NT2/D1 (cell line): ENCODE measurements at regions not wholly inside any gene's neighbourhood (a gene's known extent, or its start where the extent isn't known, plus 50 kb on each side); places are given as distances from the start of the nearest gene placed in this dataset.

Source experiments
- DNase-seq: peaks from one replicate; pipeline ENCODE4 v3.0.0-alpha.2; 2011; ENCODE audit warnings: low read depth, low spot score
- H3K27me3 ChIP-seq: 2 replicates; pipeline ENCODE4 v1.6.0; 2011; ENCODE audit warnings: mild to moderate bottlenecking; ENCODE audit not compliant: insufficient read length, insufficient read depth
- H3K36me3 ChIP-seq: 2 replicates; pipeline ENCODE4 v1.6.1; 2011; ENCODE audit warnings: mild to moderate bottlenecking, low read length, mixed read lengths; ENCODE audit not compliant: insufficient read depth, insufficient read length
- H3K4me1 ChIP-seq: 2 replicates; pipeline ENCODE4 v1.5.1; 2011; ENCODE audit not compliant: insufficient read depth, insufficient read length
- H3K4me3 ChIP-seq: 2 replicates; pipeline ENCODE4 v1.5.1; 2011; ENCODE audit warnings: low read depth; ENCODE audit not compliant: insufficient read length
- H3K9ac ChIP-seq: 2 replicates; pipeline ENCODE4 v1.6.0; 2011; ENCODE audit warnings: low read depth; ENCODE audit not compliant: insufficient read length
- H3K9me3 ChIP-seq: 2 replicates; pipeline ENCODE4 v1.5.1; 2011; ENCODE audit warnings: mild to moderate bottlenecking, low read length; ENCODE audit not compliant: insufficient read depth
- SUZ12 ChIP-seq: IDR thresholded peaks from 2 replicates; pipeline ENCODE4 v1.6.1; 2011; ENCODE audit not compliant: insufficient read length, insufficient read depth; ENCODE audit errors: extremely low read depth
- YY1 ChIP-seq: IDR thresholded peaks from 2 replicates; pipeline ENCODE4 v1.6.1; 2011; ENCODE audit not compliant: insufficient read length, insufficient read depth
- ZNF274 ChIP-seq: IDR thresholded peaks from 2 replicates; pipeline ENCODE4 v1.6.1; 2011; ENCODE audit warnings: mild to moderate bottlenecking, low read depth, low read length

GRCh38 chr21:28148400-28149064 lies 844.1 kb downstream of the LTN1 start:
- Histone ChIP-seq H3K4me3 (no peak overlapping the region), H3K36me3 (no peaks in the 10 kb centered on the region), H3K4me1 (peaks cover 2% of the 10 kb centered on the region), H3K9me3 (no peaks in the 10 kb centered on the region), H3K9ac (no peak overlapping the region), H3K27me3 (no peaks in the 10 kb centered on the region)
- TF ChIP-seq SUZ12 (no peak), ZNF274 (no peak), YY1 (no peak)
- no peak for DNase-seq

- Histone ChIP-seq H3K27me3 (no peaks in the 10 kb centered on the region), H3K36me3 (no peaks in the 10 kb centered on the region), H3K4me1 (peaks cover 2% of the 10 kb centered on the region), H3K9ac (no peak overlapping the region), H3K4me3 (no peak overlapping the region), H3K9me3 (no peaks in the 10 kb centered on the region)
- DNase-seq = no peak
- no peak for TF ChIP-seq YY1
- no peak for TF ChIP-seq SUZ12
- no peak for TF ChIP-seq ZNF274
Measured at GRCh38 chr21:28144653-28145052, 848.0 kb downstream of the LTN1 start.

GRCh38 chr21:28144089-28144488 lies 848.6 kb downstream of the LTN1 start:
- no peak for DNase-seq
- Histone ChIP-seq H3K36me3 (no peaks in the 10 kb centered on the region), H3K27me3 (no peaks in the 10 kb centered on the region), H3K4me3 (no peak overlapping the region), H3K4me1 (peaks cover 2% of the 10 kb centered on the region), H3K9me3 (no peaks in the 10 kb centered on the region), H3K9ac (no peak overlapping the region)
- TF ChIP-seq YY1 (no peak), SUZ12 (no peak), ZNF274 (no peak)

- Histone ChIP-seq H3K9me3 (no peaks in the 10 kb centered on the region), H3K36me3 (no peaks in the 10 kb centered on the region), H3K27me3 (no peaks in the 10 kb centered on the region), H3K4me1 (no peaks in the 10 kb centered on the region), H3K9ac (no peak overlapping the region), H3K4me3 (no peak overlapping the region)
- TF ChIP-seq ZNF274 (no peak), SUZ12 (no peak), YY1 (no peak)
- no peak for DNase-seq
Measured at GRCh38 chr21:28142697-28143096, 850.0 kb downstream of the LTN1 start.

- Histone ChIP-seq H3K27me3 (no peaks in the 10 kb centered on the region), H3K36me3 (no peaks in the 10 kb centered on the region), H3K9ac (no peak overlapping the region), H3K4me1 (no peaks in the 10 kb centered on the region), H3K9me3 (no peaks in the 10 kb centered on the region), H3K4me3 (no peak overlapping the region)
- TF ChIP-seq SUZ12 (no peak), YY1 (no peak), ZNF274 (no peak)
- DNase-seq = no peak
Measured at GRCh38 chr21:28138272-28138671, 854.4 kb downstream of the LTN1 start.

GRCh38 chr21:28136656-28137255 lies 855.9 kb downstream of the LTN1 start:
- no peak overlapping the region for H3K4me3 ChIP-seq
- peaks cover 12% of the 10 kb centered on the region for H3K9me3 ChIP-seq
- no peaks in the 10 kb centered on the region for H3K4me1 ChIP-seq
- no peaks in the 10 kb centered on the region for H3K27me3 ChIP-seq
- no peak for TF ChIP-seq ZNF274
- no peak for TF ChIP-seq SUZ12
- TF ChIP-seq YY1 = no peak
- H3K36me3 ChIP-seq = no peaks in the 10 kb centered on the region
- no peak overlapping the region for H3K9ac ChIP-seq
- DNase-seq = no peak

- Histone ChIP-seq H3K27me3 (no peaks in the 10 kb centered on the region), H3K4me1 (no peaks in the 10 kb centered on the region), H3K9ac (no peak overlapping the region), H3K4me3 (no peak overlapping the region), H3K36me3 (no peaks in the 10 kb centered on the region), H3K9me3 (peaks cover 23% of the 10 kb centered on the region)
- no peak for DNase-seq
- TF ChIP-seq SUZ12 = no peak
- TF ChIP-seq YY1 = no peak
- TF ChIP-seq ZNF274 = no peak
Measured at GRCh38 chr21:28135646-28136045, 857.0 kb downstream of the LTN1 start.

GRCh38 chr21:28133116-28133515 lies 859.6 kb downstream of the LTN1 start:
- no peaks in the 10 kb centered on the region for H3K36me3 ChIP-seq
- H3K9ac ChIP-seq = no peak overlapping the region
- H3K9me3 ChIP-seq = peaks cover 30% of the 10 kb centered on the region
- no peak overlapping the region for H3K4me3 ChIP-seq
- no peak for TF ChIP-seq SUZ12
- no peak for TF ChIP-seq YY1
- no peak for TF ChIP-seq ZNF274
- DNase-seq = no peak
- no peaks in the 10 kb centered on the region for H3K4me1 ChIP-seq
- no peaks in the 10 kb centered on the region for H3K27me3 ChIP-seq
